ENCODE measurements at regions not wholly inside any gene's neighbourhood (a gene's known extent, or its start where the extent isn't known, plus 50 kb on each side); places are given as distances from the start of the nearest gene placed in this dataset.

DNA sequence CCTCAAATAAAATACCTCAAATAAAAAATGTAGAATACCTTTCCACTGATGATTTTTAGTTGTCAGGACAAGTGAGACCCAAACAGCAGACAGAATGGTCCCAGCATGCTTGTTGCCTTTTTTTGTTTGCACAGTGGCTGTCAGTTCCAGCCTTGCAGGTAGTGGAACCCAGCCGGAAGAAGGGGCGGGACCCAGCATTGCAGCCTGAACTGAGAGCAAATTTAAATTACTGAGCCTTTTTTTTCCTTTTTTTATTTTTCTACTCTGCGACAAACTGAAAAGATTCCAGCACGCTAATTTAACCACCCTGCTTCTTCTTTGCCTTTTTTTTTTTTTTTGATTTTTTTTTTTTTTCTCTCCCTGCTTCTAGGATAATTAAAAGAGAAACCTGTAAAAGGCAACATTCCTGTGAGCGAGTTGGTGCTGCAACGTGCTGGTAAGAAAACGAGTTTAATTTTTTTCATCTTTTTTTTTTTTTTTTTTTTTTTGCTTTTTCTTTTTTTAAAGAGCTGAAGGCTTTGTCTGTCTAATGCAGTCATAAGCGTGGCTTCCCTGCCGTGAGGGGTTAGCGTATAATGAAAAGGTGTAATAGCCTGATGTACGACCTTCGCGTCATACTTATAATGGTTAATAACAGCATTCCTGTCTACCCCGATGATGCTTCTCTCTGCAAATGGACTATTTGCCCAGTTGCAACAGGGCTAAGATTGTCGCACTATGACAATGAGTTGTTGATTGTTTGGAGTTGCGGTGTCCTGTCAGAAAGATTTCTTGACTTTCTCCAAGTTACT is 555.3 kb upstream of the CELF2 start:
- POLR2A ChIA-PET, result no interaction called here
- CTCF ChIA-PET, result interaction anchor here (0.7 kb wide), 1 partner anchor 430 kb away, joined by 7 read pairs; no protein-coding TSS in a partner anchor
- Histone ChIP-seq H3K9me3 (ENCODE audit: control insufficient read depth, insufficient read depth, low read length) (no peaks in the 10 kb centered on the region), H3K27me3 (ENCODE audit: control insufficient read depth, insufficient read depth, low read length) (no peaks in the 10 kb centered on the region), H3K27ac (ENCODE audit: low read depth, low read length) (no peak overlapping the region), H3K4me3 (ENCODE audit: low read depth, low read length) (no peak overlapping the region)
- TF ChIP-seq, protein P1, sequence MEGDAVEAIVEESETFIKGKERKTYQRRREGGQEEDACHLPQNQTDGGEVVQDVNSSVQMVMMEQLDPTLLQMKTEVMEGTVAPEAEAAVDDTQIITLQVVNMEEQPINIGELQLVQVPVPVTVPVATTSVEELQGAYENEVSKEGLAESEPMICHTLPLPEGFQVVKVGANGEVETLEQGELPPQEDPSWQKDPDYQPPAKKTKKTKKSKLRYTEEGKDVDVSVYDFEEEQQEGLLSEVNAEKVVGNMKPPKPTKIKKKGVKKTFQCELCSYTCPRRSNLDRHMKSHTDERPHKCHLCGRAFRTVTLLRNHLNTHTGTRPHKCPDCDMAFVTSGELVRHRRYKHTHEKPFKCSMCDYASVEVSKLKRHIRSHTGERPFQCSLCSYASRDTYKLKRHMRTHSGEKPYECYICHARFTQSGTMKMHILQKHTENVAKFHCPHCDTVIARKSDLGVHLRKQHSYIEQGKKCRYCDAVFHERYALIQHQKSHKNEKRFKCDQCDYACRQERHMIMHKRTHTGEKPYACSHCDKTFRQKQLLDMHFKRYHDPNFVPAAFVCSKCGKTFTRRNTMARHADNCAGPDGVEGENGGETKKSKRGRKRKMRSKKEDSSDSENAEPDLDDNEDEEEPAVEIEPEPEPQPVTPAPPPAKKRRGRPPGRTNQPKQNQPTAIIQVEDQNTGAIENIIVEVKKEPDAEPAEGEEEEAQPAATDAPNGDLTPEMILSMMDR (IDR thresholded peaks at IDR 0.05; ENCODE audit: low read depth, low read length), result no peak
- no peak for DNase-seq (ENCODE audit: low read depth, low spot score)

DNA sequence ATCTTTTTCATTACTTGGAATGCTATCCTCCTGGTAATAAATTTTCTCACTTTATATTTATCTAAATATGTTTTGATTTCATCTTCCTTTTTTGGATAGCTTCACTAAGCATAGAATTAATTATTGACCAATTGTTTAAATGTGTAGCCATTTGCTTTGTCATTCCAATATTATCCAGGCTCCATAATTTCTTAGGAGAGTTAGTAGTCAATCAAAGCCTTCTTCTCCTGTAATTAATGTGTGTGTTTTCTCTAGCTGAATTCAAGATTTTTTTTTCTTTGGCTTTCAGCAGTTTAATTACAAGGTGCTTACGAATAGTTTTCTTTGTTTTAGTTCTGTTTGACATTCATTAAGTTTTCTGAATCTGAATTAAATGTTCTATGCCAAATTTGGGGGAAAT is 545.9 kb upstream of the CELF2 start:
- CTCF ChIA-PET, result no interaction called here

DNA sequence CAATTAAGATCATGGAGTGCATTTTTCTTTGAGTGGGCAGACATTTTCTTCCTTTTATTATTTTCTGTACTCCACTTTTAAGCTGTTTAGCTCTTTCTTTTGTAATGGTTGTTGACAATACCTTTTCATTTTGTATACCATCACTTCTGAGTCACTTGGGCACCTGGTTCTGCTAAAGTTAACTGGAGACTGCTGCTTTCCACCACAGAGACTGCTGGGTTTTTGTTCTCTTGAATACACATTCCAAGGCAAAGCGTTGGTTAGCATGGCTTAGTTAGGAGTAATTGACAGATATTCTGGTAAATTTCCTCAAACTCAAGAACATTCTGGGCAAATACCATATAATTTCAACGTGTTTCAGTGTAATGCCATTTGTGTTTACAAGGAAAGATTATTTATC is 541.9 kb upstream of the CELF2 start:
- POLR2A ChIA-PET, result no interaction called here
- TF ChIP-seq, protein P1 (IDR thresholded peaks at IDR 0.05; ENCODE audit: low read depth, low read length), result no peak

More for the DNA sequence above, 545.9 kb upstream of the CELF2 start:
- Histone ChIP-seq H3K27me3 (ENCODE audit: control insufficient read depth, insufficient read depth, low read length) (no peaks in the 10 kb centered on the region), H3K27ac (ENCODE audit: low read depth, low read length) (no peak overlapping the region), H3K9me3 (ENCODE audit: control insufficient read depth, insufficient read depth, low read length) (no peaks in the 10 kb centered on the region), H3K4me3 (ENCODE audit: low read depth, low read length) (no peak overlapping the region)
- TF ChIP-seq, protein P1 (IDR thresholded peaks at IDR 0.05; ENCODE audit: low read depth, low read length), result no peak
- POLR2A ChIA-PET, result no interaction called here
- DNase-seq (ENCODE audit: low read depth, low spot score), result no peak

DNA sequence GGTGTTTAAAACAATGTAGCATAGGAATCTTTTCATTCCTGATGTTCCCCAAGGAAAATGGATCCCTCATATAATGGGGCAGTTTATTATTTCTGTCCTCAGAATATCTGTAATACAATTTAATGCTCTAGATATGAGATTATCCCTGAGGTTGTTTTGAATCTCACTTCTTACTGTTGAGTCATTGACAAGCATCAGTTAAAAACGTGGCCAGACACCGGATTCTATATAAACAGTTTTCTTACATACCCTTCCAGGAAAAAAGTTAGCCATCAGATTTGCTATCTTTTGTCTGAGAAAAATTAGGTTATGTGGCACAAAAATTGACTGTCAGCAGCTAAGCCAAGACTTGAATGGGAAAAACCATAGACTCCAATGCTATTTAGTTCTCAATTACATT is 539.8 kb upstream of the CELF2 start:
- POLR2A ChIA-PET, result interaction anchor here (0.7 kb wide), 2 partner anchors 347 to 857 kb away, joined by 4 to 5 read pairs; no protein-coding TSS in a partner anchor

More for the DNA sequence above, 541.9 kb upstream of the CELF2 start:
- no peak overlapping the region for H3K4me3 ChIP-seq (ENCODE audit: low read depth, low read length)
- H3K27me3 ChIP-seq (ENCODE audit: control insufficient read depth, insufficient read depth, low read length), result no peaks in the 10 kb centered on the region
- CTCF ChIA-PET, result no interaction called here
- no peak overlapping the region for H3K27ac ChIP-seq (ENCODE audit: low read depth, low read length)
- DNase-seq (ENCODE audit: low read depth, low spot score), result no peak
- no peaks in the 10 kb centered on the region for H3K9me3 ChIP-seq (ENCODE audit: control insufficient read depth, insufficient read depth, low read length)

DNA sequence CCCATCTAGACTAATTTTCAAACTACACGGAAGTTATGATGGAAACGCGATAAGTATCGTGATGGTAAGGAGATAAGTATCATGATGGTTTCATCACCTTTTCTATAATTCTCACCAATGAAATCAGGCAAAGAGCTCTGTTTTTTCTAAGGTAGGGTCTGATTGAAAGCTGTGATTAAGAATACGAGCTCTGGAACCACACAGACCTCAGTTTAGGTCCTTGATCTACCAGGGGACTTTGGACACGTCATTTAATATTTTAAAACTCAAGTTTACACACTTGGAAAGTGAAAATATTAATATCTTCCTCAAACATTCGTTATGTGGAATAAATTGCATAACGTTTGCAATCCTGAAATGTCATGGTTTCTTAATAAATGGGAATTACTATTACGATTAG is 538.2 kb upstream of the CELF2 start:
- CTCF ChIA-PET, result interaction anchor here (1.2 kb wide), 1 partner anchor 99 kb away, joined by 4 read pairs; no protein-coding TSS in a partner anchor
- DNase-seq (ENCODE audit: low read depth, low spot score), result no peak
- POLR2A ChIA-PET, result no interaction called here
- Histone ChIP-seq H3K4me3 (ENCODE audit: low read depth, low read length) (no peak overlapping the region), H3K27ac (ENCODE audit: low read depth, low read length) (no peak overlapping the region), H3K9me3 (ENCODE audit: control insufficient read depth, insufficient read depth, low read length) (no peaks in the 10 kb centered on the region), H3K27me3 (ENCODE audit: control insufficient read depth, insufficient read depth, low read length) (no peaks in the 10 kb centered on the region)
- TF ChIP-seq, protein P1 (IDR thresholded peaks at IDR 0.05; ENCODE audit: low read depth, low read length), result no peak

More for the DNA sequence above, 539.8 kb upstream of the CELF2 start:
- Histone ChIP-seq H3K27me3 (ENCODE audit: control insufficient read depth, insufficient read depth, low read length) (no peaks in the 10 kb centered on the region), H3K9me3 (ENCODE audit: control insufficient read depth, insufficient read depth, low read length) (no peaks in the 10 kb centered on the region), H3K4me3 (ENCODE audit: low read depth, low read length) (no peak overlapping the region), H3K27ac (ENCODE audit: low read depth, low read length) (no peak overlapping the region)
- DNase-seq (ENCODE audit: low read depth, low spot score), result no peak
- CTCF ChIA-PET, result interaction anchor here (1.4 kb wide), 1 partner anchor 200 kb away, joined by 4 read pairs; no protein-coding TSS in a partner anchor
- TF ChIP-seq, protein P1 (IDR thresholded peaks at IDR 0.05; ENCODE audit: low read depth, low read length), result no peak

Data from AG04450 (cell line).